Renal cortex interstitium (tissue), 11 donors: ENCODE measurements at regions not wholly inside any gene's neighbourhood (a gene's known extent, or its start where the extent isn't known, plus 50 kb on each side); places are given as distances from the start of the nearest gene placed in this dataset.
A peak's percentile ranks its signal among the peaks of the same experiment; 100 is the strongest.
"Not testable (repeated sequence)": the region's sequence is repeated elsewhere in the genome, so short reads cannot be mapped to it uniquely, and the experiment has no call there.

ENCODE experiments used
- DNase-seq, 11 donors: peaks; one replicate each; pipeline ENCODE4 v3.0.0-alpha.2; 2013; ENCODE audit warnings: low read depth in 9 of 11, low spot score in 4 of 11; ENCODE audit errors: extremely low read depth in 1 of 11

DNA sequence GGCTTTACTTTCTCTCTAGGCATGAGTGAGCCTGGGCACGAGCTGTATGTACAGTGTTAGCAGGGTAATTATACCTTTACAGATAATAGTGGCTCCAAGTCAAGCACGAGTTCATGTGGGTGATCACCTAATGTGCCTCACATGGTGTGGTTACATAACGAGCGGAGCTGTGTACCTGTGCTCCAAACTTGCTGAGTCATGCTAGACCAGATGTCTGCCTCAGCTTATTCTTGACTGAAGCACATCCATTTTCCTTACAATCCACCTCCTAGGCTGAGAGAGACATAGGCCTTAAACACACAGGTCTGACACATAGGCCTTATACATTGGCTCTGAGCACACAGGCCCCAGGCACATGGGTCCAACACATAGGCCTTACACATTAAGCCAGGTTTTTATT, 426.6 kb downstream of the GPAT3 start:
- no peak for DNase-seq

DNA sequence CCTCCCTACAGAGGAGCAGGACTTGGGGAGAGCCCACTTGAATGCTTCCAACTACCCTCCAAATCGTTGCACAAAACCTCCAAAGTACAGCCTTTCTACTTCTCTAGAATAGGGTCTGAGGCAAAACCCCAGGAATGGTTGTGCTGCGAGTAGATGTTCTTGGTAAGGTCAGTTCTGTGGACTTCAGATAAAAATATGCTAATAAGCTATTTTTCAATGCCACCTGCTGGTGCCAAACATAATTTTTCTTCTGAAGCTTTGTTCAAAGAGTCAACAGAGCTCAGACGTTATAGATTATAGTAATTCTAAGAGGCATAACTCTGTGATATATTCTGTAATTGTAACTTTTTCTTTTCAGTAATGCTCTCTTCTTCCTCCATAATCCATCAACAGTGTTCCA, 425.7 kb downstream of the GPAT3 start:
- DNase-seq = no peak

DNA sequence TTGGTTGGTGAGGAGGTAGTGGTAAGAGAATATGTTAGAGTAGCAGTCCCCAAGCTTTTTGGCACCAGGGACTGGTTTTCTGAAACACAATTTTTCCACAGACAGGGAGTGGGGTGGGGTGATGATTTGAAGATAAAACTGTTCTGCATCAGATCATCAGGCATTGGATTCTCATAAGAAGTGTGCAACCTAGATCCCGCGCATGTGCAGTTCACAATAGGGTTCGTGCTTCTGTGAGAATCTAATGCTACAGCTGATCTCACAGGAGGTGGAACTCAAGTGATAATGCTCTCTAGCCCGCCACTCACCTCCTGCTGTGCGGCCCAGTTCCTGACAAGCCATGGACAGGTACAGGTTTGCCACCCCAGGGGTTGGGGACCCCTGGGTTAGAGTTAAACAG, 423.3 kb downstream of the GPAT3 start:
- DNase-seq = no peak

DNA sequence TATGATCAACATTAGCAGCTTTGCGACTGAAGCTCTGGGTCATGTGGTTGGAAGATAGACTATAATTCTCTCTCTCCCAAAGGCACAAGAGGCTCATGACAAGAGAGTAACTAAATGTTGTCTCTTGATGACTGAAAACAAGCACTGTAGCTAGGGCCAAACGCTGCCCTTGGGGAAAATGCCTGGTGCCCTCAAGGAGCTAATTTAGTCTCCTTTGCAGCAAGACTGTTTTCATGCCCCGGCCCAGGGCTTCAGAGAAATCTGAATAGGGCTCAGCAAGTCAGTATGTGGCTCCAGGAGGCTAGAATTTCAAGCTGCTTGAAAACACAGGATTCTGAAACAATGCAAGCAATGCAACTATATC, 411.9 kb downstream of the GPAT3 start:
- no peak for DNase-seq

DNA sequence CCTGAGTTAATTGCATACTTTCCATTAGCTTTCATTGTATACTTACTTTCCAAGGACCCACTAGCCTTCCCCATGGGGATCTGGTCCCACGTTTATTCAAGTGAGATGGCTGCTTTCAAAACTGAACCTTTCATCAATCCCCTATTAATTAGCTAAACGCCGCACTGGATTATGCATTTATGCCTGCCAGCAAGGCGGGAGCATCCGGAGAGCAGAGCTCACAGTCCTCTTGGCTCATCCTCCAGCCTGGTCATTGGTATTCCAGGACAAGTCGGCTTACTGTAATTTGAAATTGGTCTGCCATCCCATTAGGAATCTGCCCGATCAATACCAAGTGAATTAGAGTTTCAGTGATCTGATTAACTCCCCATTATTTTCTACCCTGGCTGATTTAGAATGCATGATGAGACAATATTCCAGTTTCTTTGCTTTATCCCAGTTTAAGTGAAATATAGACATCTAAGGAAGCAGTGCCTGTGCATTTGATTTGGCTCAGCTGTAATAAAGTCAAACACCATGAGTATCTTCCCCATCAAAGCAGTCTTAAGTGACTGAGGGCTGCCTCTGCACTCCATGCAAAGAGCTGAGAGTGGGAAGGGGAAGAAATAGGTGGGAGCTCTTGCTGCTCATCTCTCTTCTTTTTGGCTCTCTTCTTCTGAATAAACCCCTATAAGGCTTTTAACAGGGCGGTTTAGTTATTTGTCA, 411.4 kb downstream of the GPAT3 start:
- DNase-seq = no peak

DNA sequence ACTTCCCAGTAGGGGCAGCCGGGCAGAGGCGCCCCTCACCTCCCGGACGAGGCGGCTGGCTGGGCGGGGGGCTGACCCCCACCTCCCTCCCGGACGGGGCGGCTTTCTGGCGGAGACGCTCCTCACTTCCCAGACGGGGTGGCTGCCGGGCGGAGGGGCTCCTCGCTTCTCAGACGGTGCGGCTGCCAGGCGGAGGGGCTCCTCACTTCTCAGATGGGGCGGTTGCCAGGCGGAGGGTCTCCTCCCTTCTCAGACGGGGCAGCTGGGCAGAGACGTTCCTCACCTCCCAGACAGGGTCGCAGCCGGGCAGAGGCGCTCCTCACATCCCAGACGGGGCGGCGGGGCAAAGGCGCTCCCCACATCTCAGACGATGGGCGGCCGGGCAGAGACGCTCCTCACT, 407.8 kb downstream of the GPAT3 start:
- not testable (repeated sequence) for DNase-seq

DNA sequence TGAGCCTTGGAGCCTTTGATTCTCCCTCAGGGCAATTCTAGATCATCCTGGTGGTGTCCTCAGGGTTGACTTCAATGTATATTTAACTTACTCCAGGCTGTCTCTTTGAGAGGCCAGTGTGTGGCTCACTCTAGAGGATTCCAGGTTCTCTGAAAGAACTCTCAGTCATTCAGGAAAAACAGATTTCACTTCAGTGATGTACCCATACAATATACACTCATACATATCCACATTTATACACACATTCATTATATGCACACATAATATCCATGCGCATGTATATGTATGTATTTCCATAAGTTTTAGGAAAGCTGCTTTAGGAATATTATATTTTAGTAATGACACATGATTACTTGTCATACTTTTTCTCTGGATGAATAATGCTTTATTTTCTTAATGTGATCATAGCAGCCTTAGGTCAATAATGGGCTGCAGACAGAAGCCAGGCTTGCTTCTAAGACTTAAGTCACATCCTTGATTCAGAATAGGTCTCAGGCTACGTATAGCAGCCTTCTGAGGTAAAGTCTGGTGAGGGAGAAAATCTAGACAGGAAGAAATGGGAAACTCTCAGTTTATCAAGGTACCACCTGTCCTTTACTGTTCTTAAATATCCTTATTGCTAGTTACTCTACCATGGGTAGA, 397.0 kb downstream of the GPAT3 start:
- no peak for DNase-seq

DNA sequence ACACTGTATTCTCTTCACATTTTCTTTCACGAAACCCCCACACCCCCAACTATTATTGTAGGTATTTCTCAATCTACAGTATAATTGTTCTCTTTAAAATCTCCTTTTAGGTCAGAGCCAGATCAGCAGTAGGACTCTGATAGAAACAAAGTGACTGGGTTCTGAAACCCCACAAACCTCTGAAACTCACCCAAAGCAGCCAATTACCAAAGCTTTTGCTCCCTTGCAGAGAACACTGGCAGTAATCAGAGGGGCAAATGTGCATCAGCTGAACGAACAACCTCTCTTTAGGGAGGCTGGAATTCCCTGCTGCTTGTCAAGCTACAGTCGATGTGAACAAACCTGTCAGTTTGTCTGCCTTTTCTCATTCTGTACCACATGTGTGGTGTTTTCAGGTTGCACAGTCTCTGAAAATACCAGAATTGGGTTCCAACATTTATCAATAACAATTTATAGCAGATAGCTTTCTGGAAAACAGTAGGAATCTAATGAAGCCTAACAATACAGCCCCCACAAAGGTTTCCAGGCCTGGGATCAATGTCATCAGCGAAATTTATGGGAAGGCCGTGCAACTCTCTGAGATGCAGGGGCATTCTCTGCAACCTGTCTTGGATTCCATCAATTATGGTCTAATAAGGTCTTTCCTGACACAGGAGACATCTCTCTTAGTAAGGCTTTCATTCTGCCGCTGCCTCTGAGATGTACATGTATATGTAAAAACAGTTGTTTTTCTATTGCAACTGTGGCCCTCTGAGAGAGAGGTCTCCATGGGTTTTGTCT, 395.9 kb downstream of the GPAT3 start:
- DNase-seq = no peak

DNA sequence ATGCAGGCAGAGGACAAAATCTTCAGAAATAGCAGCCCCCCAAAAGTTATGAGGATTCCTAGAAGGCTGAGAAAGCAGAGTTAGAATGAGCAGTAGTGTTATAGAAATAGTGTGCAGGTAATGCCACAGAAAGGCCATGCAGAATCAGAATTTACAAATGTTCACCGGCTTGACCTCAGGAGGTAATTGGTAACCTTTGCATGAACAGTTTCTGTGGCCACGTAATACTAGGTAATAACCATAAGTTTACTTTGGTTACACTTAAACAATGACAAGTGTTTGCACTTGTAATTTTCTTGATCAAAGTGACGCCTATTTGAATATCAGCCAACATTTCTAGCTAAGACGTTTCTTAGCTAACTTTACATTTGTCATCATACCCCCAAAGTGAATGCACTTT, 393.6 kb downstream of the GPAT3 start:
- DNase-seq = no peak

DNA sequence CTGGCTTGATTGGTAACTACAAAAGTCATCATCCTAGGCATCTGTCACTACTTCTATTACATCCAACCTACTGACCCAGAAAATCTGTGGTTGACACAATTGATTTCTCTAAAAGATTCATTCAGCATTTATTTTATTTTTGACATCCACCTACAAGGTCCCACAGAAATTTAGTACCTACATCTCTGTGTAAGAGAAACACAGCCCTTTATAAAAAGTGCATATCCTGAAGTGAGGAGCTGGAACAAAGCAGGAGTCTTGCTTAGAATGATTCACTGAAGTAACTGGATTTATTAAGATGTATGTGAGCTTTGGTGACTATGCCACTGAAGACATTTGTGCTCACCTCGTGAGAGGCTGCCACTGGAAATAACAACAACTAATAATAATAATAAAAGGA, 391.0 kb downstream of the GPAT3 start:
- no peak for DNase-seq

DNA sequence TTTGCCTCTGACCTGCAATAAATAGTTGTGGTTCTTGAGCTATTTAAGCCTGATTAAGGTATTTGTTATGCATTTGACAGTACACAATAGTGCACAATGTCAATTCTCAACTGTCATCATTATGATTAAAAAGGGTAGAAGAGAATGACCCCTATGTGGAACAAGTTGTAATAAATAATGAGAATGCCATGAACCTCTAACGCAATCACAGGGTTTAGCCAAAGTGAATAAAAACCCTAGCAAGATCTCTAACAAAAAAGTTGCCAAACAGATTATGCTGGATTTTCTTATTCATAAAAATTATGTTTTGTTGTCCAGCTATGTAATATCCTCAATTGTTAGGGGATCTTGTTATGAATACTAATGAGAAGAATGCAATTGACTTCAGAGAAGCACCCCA, 387.4 kb downstream of the GPAT3 start:
- DNase-seq = no peak

DNA sequence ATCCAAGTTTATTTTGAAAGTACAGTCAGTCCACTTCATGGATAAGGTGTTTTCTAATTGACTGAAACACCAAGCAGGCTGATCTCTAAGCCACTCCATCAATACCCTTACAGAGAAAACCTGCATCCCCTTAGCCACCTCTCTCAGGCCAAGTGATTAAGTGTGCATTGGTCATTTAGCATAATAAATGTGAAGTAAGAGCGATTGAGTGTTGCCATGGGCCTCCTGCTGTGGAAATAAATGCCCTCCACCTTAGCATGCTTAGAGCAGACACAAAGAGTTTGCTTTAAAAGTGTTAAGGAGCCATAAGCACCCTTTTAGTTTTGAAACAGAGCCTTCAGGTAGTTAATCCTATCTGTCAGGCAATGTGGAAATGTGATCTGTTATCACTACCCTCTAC, 386.5 kb downstream of the GPAT3 start:
- no peak for DNase-seq

DNA sequence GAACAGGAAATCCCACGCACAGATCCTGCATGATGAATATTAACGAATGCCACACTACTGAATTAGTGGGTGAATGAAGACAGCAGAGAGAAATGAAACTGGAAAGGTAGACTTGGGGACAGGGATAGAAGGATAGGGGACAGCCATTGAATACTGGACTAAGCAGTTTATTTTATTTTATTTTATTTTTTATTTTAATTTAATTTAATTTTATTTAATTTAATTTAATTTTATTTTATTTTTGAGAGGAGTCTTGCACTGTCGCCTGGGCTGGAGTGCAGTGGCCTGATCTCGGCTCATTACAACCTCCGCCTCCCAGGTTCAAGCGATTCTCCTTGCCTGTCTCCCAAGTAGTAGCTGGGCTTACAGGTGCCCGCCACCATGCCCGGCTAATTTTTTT, 385.2 kb downstream of the GPAT3 start:
- no peak for DNase-seq

DNA sequence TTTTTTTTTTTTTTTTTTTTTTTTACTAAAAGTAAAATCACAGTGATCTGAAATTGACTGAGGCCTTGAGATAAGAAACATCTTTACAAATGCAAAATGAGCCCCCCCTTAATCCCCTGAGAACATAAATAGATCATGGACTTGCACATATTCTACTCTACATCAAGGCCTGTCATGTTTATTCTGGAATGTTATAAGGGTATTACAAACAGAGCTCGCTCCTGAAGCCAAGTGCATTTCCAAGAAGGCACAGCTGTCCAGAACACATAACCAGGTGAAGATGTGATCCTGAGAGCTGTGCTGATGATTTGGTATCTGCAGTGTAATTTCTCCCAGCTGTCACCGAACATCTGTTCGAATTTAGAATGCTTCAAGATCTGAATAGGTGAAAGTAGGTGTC, 384.5 kb downstream of the GPAT3 start:
- no peak for DNase-seq

DNA sequence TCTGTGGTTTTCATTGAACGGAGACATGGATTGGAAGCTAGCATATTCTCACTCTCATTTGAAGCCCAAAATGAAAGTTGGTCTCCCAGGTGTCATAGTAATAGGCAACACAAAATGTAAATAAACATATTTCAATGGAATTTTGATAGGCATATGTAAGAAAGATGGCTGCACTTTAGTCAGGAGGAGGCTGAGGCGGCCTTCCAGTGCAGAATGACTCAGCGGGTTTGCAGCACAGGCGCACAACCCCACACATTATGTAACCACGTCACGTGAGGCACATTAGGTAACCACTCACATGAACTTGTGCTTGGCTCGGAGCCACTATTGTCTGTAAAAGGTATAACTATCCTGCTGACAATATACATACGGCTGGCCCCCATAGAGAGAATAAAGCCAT, 381.7 kb downstream of the GPAT3 start:
- no peak for DNase-seq

DNA sequence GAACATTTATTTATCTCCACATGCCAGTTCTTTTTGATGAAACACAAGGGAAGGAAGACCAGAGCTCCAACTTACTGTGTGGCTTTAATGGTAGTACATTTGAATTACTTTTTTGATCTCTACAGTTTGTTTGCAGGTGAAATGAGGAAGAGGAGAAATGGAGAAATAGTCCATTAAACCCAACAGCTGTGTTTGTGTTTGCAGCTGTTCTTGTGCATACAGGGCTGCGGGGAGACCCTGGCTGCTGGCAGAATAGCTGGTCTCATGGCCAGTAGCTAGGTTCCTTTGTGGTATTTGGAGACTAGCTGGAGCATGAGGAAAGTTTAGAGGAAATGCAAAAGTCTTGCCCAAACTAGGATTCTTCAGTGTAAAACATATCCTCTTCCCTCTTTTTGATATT, 374.8 kb downstream of the GPAT3 start:
- DNase-seq = no peak

DNA sequence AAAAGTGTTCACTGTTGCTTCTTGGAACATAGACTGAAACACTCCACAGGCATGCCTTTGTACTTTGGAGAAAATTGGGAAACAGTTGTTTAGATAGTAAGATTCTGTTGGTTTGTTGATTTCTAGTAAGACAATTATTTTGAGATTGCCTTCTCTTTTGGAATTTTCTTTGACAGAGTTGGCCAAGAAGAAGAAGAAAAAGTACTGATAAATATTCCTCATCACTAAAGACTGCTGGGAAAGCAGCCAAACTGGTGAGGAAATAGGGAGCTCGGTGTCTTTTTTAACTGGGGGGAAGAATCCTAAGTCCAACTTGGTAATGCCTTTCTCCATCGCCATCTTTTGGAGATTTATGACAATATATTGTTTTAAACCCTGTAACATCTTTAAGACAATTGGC, 370.7 kb downstream of the GPAT3 start:
- no peak for DNase-seq

DNA sequence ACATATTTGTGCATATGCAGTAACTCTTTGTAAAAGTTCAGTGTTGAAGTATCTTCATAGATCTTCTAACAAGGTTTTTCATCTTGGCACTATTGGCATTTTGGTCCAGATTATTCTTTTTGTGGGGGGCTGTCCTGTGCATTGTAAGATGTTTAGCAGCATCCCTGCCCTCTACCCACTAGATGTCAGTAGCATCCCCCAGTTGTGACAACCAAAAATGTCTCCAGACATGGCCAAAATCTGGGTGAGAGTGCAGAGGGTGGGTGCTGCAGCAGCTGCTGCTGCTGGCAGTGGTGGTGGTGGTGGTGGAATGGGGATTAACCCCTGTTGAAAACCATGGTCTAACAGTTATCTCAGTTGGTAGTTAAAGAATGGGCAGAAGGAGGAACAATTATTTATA, 370.0 kb downstream of the GPAT3 start:
- DNase-seq = peak in 1 of 11 donors; percentile 1

DNA sequence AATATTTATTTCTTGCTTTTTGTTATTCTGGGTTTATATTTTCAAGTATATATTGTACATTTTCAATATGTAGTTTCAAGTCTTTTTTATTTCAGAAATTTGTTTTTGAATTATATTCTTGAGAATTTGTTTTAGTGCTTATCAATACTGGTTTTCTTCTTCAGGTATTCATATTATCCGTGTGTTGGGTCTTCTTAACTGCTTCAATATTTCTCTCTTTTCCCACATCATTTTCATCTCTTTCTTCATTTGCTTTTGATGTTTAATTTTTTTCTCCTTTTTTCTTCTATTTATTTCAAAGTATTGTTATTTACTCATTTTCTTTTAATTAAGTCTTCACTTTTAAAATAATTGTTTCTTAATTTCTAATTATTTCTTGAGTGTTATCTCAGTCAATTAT, 367.8 kb downstream of the GPAT3 start:
- DNase-seq = not testable (repeated sequence)

DNA sequence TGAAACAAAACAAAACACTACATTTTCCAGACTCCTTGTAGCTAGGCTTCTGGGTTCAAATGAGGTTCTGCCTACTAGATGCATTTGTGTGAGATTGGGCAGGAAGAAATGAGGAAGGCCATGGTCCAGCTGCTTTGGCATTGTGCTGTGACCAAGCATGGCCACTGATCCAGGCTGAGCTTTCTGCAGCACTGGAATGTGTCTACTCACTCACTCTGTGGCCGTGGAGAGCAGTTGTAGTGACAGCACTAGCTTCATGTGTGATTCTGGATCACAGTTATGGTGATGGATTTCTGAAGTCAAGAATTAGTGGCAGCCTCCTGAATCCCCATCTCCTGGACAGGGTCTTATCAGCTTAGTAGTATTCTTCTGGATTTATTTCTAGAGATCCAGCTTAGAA, 358.9 kb downstream of the GPAT3 start:
- no peak for DNase-seq

DNA sequence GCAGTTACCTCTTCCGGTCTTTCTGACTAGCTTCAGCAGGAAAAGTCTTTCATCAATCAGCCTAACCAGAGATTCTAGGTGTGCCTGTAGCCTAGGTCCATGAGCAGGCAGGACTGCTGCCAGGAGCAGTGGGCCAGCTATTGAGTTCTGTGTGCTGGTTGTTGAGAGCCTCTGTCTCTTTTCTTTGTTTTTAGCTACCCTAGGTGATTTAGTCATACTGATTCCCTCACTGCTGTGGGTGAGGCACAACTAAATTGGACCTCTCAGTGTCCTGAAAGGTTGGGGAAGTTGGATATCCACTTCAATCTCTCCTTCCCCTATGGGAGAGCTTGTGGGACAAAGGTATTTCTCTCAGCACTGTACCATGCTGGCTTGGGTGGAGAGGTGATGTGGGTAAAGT, 354.9 kb downstream of the GPAT3 start:
- DNase-seq = no peak
